Sigmoid colon (tissue), 4 donors: ENCODE measurements at regions not wholly inside any gene's neighbourhood (a gene's known extent, or its start where the extent isn't known, plus 50 kb on each side); places are given as distances from the start of the nearest gene placed in this dataset.

ENCODE experiments used
- EP300 ChIP-seq, 4 donors: sonication (generic); formaldehyde crosslinking; IDR thresholded peaks; one replicate each; pipeline ENCODE4 v1.6.1; 2017; ENCODE audit warnings: antibody characterized with exemption in 4 of 4
- POLR2A ChIP-seq, 2 donors: fragments of 450-650 bp; IDR thresholded peaks; one replicate each; pipeline ENCODE4 v1.6.1; 2016; ENCODE audit warnings: antibody characterized with exemption in 2 of 2, mild to moderate bottlenecking in 2 of 2, moderate library complexity in 2 of 2
- POLR2AphosphoS5 ChIP-seq, 4 donors: sonication (generic); formaldehyde crosslinking; IDR thresholded peaks; one replicate each; pipeline ENCODE4 v1.6.1; 2017; ENCODE audit warnings: antibody characterized with exemption in 4 of 4
- TF ChIP-seq, protein P1 (sequence below), 4 experiments: fragments of 450-650 bp in 3 of 4; fragments of 200-600 bp in 1 of 4; IDR thresholded peaks; one replicate each; pipeline ENCODE4 v1.5.1; 2016 to 2019; ENCODE audit warnings: antibody characterized with exemption in 4 of 4, mild to moderate bottlenecking in 3 of 4, moderate library complexity in 2 of 4

DNA sequence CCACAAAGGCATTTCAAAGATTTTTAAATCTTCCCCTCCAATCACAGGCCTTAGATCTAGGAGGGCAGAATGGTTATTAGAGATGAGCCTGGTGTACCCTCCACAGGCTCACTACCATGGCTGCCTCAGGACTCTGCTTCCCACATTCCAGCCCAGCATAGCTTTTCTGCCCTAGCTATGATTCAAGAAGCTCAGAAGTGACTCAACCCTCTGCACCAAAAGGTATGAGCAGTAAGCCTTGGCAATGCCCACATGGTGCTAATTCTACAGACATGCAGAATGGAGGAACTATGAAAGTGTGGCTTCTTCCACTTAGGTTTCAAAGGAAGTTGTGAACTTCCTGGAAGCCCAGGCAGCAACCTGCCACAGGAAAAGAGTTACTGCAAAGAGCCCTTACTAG lies 786.2 kb downstream of the SLITRK6 start:
- TF ChIP-seq POLR2A (IDR thresholded peaks at IDR 0.05) (no peak), POLR2AphosphoS5 (IDR thresholded peaks at IDR 0.05) (no peak), EP300 (IDR thresholded peaks at IDR 0.05) (no peak)
- TF ChIP-seq, protein P1, sequence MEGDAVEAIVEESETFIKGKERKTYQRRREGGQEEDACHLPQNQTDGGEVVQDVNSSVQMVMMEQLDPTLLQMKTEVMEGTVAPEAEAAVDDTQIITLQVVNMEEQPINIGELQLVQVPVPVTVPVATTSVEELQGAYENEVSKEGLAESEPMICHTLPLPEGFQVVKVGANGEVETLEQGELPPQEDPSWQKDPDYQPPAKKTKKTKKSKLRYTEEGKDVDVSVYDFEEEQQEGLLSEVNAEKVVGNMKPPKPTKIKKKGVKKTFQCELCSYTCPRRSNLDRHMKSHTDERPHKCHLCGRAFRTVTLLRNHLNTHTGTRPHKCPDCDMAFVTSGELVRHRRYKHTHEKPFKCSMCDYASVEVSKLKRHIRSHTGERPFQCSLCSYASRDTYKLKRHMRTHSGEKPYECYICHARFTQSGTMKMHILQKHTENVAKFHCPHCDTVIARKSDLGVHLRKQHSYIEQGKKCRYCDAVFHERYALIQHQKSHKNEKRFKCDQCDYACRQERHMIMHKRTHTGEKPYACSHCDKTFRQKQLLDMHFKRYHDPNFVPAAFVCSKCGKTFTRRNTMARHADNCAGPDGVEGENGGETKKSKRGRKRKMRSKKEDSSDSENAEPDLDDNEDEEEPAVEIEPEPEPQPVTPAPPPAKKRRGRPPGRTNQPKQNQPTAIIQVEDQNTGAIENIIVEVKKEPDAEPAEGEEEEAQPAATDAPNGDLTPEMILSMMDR (IDR thresholded peaks at IDR 0.05): no peak
